ENCODE measurements at regions not wholly inside any gene's neighbourhood (a gene's known extent, or its start where the extent isn't known, plus 50 kb on each side); places are given as distances from the start of the nearest gene placed in this dataset.

GRCh38 chr14:101496776-101497683, 64.3 kb upstream of the DIO3 start:
- Histone ChIP-seq H3K9ac (no peak overlapping the region), H3K4me2 (no peak overlapping the region), H3K27me3 (ENCODE audit: insufficient read depth) (no peaks in the 10 kb centered on the region), H3K36me3 (replicated peaks in 1 of 2; ENCODE audit: control insufficient read depth in 1 of 2, insufficient read depth in 2 of 2, low read length in 1 of 2) (no peaks in the 10 kb centered on the region), H2AFZ (ENCODE audit: low read depth) (no peak overlapping the region), H3K27ac (ENCODE audit: low read depth in 2 of 2, low read length in 1 of 2) (no peak overlapping the region), H3K4me1 (ENCODE audit: control insufficient read depth in 1 of 2, insufficient read depth in 2 of 2, low read depth in 1 of 2, low read length in 1 of 2) (no peaks in the 10 kb centered on the region), H3K79me2 (ENCODE audit: insufficient read depth) (no peaks in the 10 kb centered on the region), H3K9me2 (no peaks in the 10 kb centered on the region), H3K9me3 (no peaks in the 10 kb centered on the region), H3K4me3 (ENCODE audit: low read depth in 2 of 2, low read length in 1 of 2) (no peak overlapping the region), H4K20me1 (ENCODE audit: insufficient read depth) (no peaks in the 10 kb centered on the region), H3F3A (replicated peaks; ENCODE audit: insufficient read depth) (no peaks in the 10 kb centered on the region)
- 43% methylated on average over 15 of the region's 16 CpGs for WGBS (ENCODE audit: low lambda C conversion rate)
- CTCF ChIA-PET, result no interaction called here
- DNase-seq, result no peak
- no peak for TF ChIP-seq TCF12 (IDR thresholded peaks at IDR 0.05)
- no peak for TF ChIP-seq JUND (IDR thresholded peaks at IDR 0.05)
- TF ChIP-seq CHD2 (IDR thresholded peaks at IDR 0.05; ENCODE audit: low read length, partially characterized antibody), result no peak
- no peak for TF ChIP-seq FOXM1 (IDR thresholded peaks at IDR 0.05; ENCODE audit: low read depth)
- TF ChIP-seq IRF3 (IDR thresholded peaks at IDR 0.05; ENCODE audit: low read depth, low read length), result no peak
- no peak for TF ChIP-seq PBX3 (IDR thresholded peaks at IDR 0.05)
- TF ChIP-seq GABPA (IDR thresholded peaks at IDR 0.05; ENCODE audit: low read depth), result no peak
- POLR2A ChIA-PET, result no interaction called here

- WGBS (ENCODE audit: low lambda C conversion rate), result 57% methylated on average over 23 of the region's 23 CpGs
- H3K9me2 ChIP-seq, result no peaks in the 10 kb centered on the region
- CTCF ChIA-PET, result no interaction called here
Observed at GRCh38 chr14:101497684-101498525, 63.4 kb upstream of the DIO3 start.

More at GRCh38 chr14:101497684-101498525, 63.4 kb upstream of the DIO3 start:
- Histone ChIP-seq H3K27ac (ENCODE audit: low read depth in 2 of 2, low read length in 1 of 2) (no peak overlapping the region), H3K27me3 (ENCODE audit: insufficient read depth) (no peaks in the 10 kb centered on the region), H3F3A (replicated peaks; ENCODE audit: insufficient read depth) (no peaks in the 10 kb centered on the region), H2AFZ (ENCODE audit: low read depth) (no peak overlapping the region), H3K9me3 (no peaks in the 10 kb centered on the region), H4K20me1 (ENCODE audit: insufficient read depth) (no peaks in the 10 kb centered on the region), H3K79me2 (ENCODE audit: insufficient read depth) (no peaks in the 10 kb centered on the region), H3K4me3 (ENCODE audit: low read depth in 2 of 2, low read length in 1 of 2) (no peak overlapping the region), H3K9ac (no peak overlapping the region), H3K36me3 (replicated peaks in 1 of 2; ENCODE audit: control insufficient read depth in 1 of 2, insufficient read depth in 2 of 2, low read length in 1 of 2) (no peaks in the 10 kb centered on the region), H3K4me1 (ENCODE audit: control insufficient read depth in 1 of 2, insufficient read depth in 2 of 2, low read depth in 1 of 2, low read length in 1 of 2) (no peaks in the 10 kb centered on the region), H3K4me2 (no peak overlapping the region)
- POLR2A ChIA-PET, result no interaction called here
- no peak for DNase-seq
- TF ChIP-seq FOXM1 (IDR thresholded peaks at IDR 0.05; ENCODE audit: low read depth) (no peak), MAX (IDR thresholded peaks at IDR 0.05; ENCODE audit: low read depth) (no peak), MEF2A (IDR thresholded peaks at IDR 0.05; ENCODE audit: borderline replicate concordance, low read depth) (no peak), USF2 (IDR thresholded peaks at IDR 0.05; ENCODE audit: borderline replicate concordance, low read depth, low read length) (no peak), GABPA (IDR thresholded peaks at IDR 0.05; ENCODE audit: low read depth) (no peak), JUND (IDR thresholded peaks at IDR 0.05) (no peak), ELF1 (IDR thresholded peaks at IDR 0.05) (no peak), IRF3 (IDR thresholded peaks at IDR 0.05; ENCODE audit: low read depth, low read length) (no peak), SMC3 (IDR thresholded peaks at IDR 0.05; ENCODE audit: low read depth, low read length) (no peak), RAD21 (IDR thresholded peaks at IDR 0.05; ENCODE audit: low read length) (no peak), SIN3A (IDR thresholded peaks at IDR 0.05; ENCODE audit: borderline replicate concordance, low read depth, low read length) (no peak), CTCF (IDR thresholded peaks at IDR 0.05) (no peak), FOXJ3 (CRISPR knock-in tag; IDR thresholded peaks at IDR 0.05) (no peak), POLR2AphosphoS5 (IDR thresholded peaks at IDR 0.05; ENCODE audit: low read depth, low read length) (no peak), EP300 (IDR thresholded peaks at IDR 0.05; ENCODE audit: borderline replicate concordance in 1 of 2, low read depth in 1 of 2, low read length in 1 of 2) (no peak), NRF1 (IDR thresholded peaks at IDR 0.05; ENCODE audit: low read depth, low read length) (no peak)

All from SK-N-SH (cell line).